Vagina (tissue), 2 donors: ENCODE measurements at regions not wholly inside any gene's neighbourhood (a gene's known extent, or its start where the extent isn't known, plus 50 kb on each side); places are given as distances from the start of the nearest gene placed in this dataset.
"Not testable (repeated sequence)": the region's sequence is repeated elsewhere in the genome, so short reads cannot be mapped to it uniquely, and the experiment has no call there.

Experiments
- DNase-seq, 2 donors: peaks; one replicate each; pipeline ENCODE4 v3.0.0-alpha.2; 2017; ENCODE audit errors: extremely low spot score in 2 of 2
- H3K27ac ChIP-seq: fragments of 200-600 bp; sonication (generic); one replicate; pipeline ENCODE4 v1.5.1; 2019
- H3K27me3 ChIP-seq: fragments of 200-600 bp; sonication (generic); one replicate; pipeline ENCODE4 v1.5.1; 2019
- H3K36me3 ChIP-seq, 2 donors: fragments of 200-600 bp; sonication (generic); one replicate each; pipeline ENCODE4 v1.5.1; 2017 to 2019
- H3K4me1 ChIP-seq: fragments of 200-600 bp; sonication (generic); one replicate; pipeline ENCODE4 v1.5.1; 2019
- H3K4me3 ChIP-seq, 2 donors: fragments of 200-600 bp; sonication (generic); 1 replicate in 1 of 2; 2 replicates in 1 of 2; pipeline ENCODE4 v1.5.1; 2016 to 2019
- H3K9me3 ChIP-seq: fragments of 200-600 bp; sonication (generic); one replicate; pipeline ENCODE4 v1.5.1; 2019
- POLR2A ChIP-seq, 2 donors: fragments of 450-650 bp; IDR thresholded peaks; one replicate each; pipeline ENCODE4 v1.6.1; 2017; ENCODE audit warnings: antibody characterized with exemption in 2 of 2, mild to moderate bottlenecking in 2 of 2, moderate library complexity in 2 of 2
- POLR2AphosphoS5 ChIP-seq, 2 donors: sonication (generic); formaldehyde crosslinking; IDR thresholded peaks; one replicate each; pipeline ENCODE4 v1.9.0; 2017; ENCODE audit warnings: antibody characterized with exemption in 2 of 2, mild to moderate bottlenecking in 2 of 2, low read depth in 1 of 2; ENCODE audit not compliant: insufficient read depth in 1 of 2
- intact Hi-C: fragments of 100-400 bp; cut with DNase I; formaldehyde crosslinking; loops from one replicate; pipeline ENCODE4 v1.15.1; 2023
- TF ChIP-seq, protein P1 (sequence below), 3 experiments: fragments of 450-650 bp in 2 of 3; fragments of 200-600 bp in 1 of 3; sonication (generic) in 1 of 3; IDR thresholded peaks; one replicate each; pipeline ENCODE4 v1.5.1; 2017 to 2019; ENCODE audit warnings: antibody characterized with exemption in 3 of 3, mild to moderate bottlenecking in 2 of 3, moderate library complexity in 2 of 3

DNA sequence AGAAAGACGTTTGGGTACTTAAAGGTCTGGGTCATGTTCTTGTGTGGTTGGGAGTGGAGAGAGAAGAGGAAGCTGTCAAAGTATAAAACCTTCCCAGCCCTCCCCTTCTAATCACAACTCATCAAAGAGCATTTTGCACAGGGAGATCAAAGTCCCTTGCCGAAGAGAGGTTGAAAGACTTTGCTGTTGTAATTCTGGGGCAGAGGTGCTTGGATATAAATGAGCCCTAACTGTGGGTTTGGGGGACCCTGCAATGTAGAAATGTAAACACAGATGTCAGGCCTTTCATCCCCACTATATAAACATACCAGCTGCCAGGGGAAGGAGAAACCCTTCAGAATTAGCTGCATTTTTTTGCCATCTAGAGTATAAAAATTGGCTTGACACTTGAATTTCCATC, 182.1 kb downstream of the ETAA1 start:
- intact Hi-C loops, result no loop called here

DNA sequence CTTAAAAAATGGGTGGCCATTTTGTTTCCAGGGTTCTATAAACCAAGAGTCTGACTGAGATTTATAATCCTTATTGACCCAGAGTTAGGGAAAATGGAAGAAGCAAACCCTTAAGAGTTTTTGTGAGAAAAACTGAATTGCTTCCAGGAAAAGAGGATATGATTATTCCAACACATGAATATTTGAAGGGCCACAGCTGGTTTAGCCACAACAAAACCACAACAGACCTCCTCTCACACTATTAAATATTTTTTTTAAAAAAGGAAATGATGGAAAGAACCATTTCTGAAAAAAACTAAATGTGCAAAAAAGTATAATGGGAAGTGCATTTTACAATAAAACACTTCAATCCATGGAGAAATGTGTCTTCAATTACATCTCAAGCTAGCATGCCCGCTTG, 182.7 kb downstream of the ETAA1 start:
- Histone ChIP-seq H3K27me3 (no peaks in the 10 kb centered on the region), H3K27ac (no peak overlapping the region), H3K4me1 (no peaks in the 10 kb centered on the region), H3K36me3 (no peaks in the 10 kb centered on the region), H3K9me3 (peaks cover 10% of the 10 kb centered on the region), H3K4me3 (no peak overlapping the region)
- TF ChIP-seq, protein P1, sequence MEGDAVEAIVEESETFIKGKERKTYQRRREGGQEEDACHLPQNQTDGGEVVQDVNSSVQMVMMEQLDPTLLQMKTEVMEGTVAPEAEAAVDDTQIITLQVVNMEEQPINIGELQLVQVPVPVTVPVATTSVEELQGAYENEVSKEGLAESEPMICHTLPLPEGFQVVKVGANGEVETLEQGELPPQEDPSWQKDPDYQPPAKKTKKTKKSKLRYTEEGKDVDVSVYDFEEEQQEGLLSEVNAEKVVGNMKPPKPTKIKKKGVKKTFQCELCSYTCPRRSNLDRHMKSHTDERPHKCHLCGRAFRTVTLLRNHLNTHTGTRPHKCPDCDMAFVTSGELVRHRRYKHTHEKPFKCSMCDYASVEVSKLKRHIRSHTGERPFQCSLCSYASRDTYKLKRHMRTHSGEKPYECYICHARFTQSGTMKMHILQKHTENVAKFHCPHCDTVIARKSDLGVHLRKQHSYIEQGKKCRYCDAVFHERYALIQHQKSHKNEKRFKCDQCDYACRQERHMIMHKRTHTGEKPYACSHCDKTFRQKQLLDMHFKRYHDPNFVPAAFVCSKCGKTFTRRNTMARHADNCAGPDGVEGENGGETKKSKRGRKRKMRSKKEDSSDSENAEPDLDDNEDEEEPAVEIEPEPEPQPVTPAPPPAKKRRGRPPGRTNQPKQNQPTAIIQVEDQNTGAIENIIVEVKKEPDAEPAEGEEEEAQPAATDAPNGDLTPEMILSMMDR (IDR thresholded peaks at IDR 0.05), result no peak
- TF ChIP-seq POLR2A (IDR thresholded peaks at IDR 0.05) (no peak), POLR2AphosphoS5 (IDR thresholded peaks at IDR 0.05; ENCODE audit: insufficient read depth in 1 of 2, low read depth in 1 of 2) (no peak)
- no peak for DNase-seq
- intact Hi-C loops, result no loop called here

More for the DNA sequence above, 182.1 kb downstream of the ETAA1 start:
- Histone ChIP-seq H3K27ac (no peak overlapping the region), H3K4me1 (no peaks in the 10 kb centered on the region), H3K9me3 (peaks cover 10% of the 10 kb centered on the region), H3K27me3 (no peaks in the 10 kb centered on the region), H3K4me3 (no peak overlapping the region), H3K36me3 (no peaks in the 10 kb centered on the region)
- no peak for TF ChIP-seq POLR2AphosphoS5 (IDR thresholded peaks at IDR 0.05; ENCODE audit: insufficient read depth in 1 of 2, low read depth in 1 of 2)
- TF ChIP-seq POLR2A (IDR thresholded peaks at IDR 0.05), result no peak
- TF ChIP-seq, protein P1 (IDR thresholded peaks at IDR 0.05), result no peak
- DNase-seq, result no peak

DNA sequence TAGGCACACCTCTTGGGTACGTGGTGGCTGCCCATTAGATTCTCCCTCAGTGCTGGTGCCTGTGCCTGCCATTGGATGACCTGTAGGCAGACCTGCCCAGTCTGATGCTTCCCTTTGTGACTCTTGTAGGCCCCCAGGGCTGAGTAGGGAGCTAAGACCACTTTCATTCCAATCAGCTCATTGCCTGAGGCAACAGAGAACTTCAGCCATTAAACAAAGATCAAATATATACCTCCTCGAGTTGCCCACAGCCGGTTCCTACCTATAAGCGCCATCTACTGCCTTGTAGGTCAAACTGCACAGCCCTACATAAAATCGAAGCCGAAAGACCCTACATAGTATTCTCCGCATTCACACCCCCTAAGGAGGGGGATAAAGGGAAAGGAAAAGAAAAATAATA, 184.6 kb downstream of the ETAA1 start:
- no peaks in the 10 kb centered on the region for H3K36me3 ChIP-seq
- H3K9me3 ChIP-seq, result peaks cover 18% of the 10 kb centered on the region
- intact Hi-C loops, result no loop called here

DNA sequence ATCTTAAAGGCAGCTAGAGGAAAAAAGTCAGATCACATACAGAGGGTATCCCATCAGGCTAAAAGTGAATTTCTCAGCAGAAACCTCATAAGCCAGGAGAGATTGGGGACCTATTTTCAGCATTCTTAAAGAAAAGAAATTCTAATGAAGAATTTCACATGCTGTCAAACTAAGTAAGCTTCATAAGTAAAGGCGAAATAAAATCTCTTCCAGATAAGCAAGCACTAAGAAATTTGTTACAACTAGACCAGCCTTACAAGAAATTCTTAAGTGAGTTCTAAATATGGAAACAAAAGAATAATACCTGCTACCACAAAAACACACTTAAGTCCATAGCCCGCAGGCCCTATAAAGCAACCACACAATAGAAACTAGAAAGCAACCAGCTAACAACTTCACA, 186.1 kb downstream of the ETAA1 start:
- H3K4me1 ChIP-seq, result no peaks in the 10 kb centered on the region
- H3K27me3 ChIP-seq, result no peaks in the 10 kb centered on the region
- peaks cover 18% of the 10 kb centered on the region for H3K9me3 ChIP-seq
- H3K27ac ChIP-seq, result no peak overlapping the region
- no peak overlapping the region for H3K4me3 ChIP-seq
- no peaks in the 10 kb centered on the region for H3K36me3 ChIP-seq
- no peak for DNase-seq
- intact Hi-C loops, result no loop called here
- TF ChIP-seq, protein P1 (IDR thresholded peaks at IDR 0.05), result no peak
- no peak for TF ChIP-seq POLR2A (IDR thresholded peaks at IDR 0.05)
- TF ChIP-seq POLR2AphosphoS5 (IDR thresholded peaks at IDR 0.05; ENCODE audit: insufficient read depth in 1 of 2, low read depth in 1 of 2), result no peak

More for the DNA sequence above, 184.6 kb downstream of the ETAA1 start:
- no peak overlapping the region for H3K4me3 ChIP-seq
- TF ChIP-seq POLR2A (IDR thresholded peaks at IDR 0.05), result no peak
- TF ChIP-seq, protein P1 (IDR thresholded peaks at IDR 0.05), result no peak
- no peaks in the 10 kb centered on the region for H3K4me1 ChIP-seq
- no peaks in the 10 kb centered on the region for H3K27me3 ChIP-seq
- H3K27ac ChIP-seq, result no peak overlapping the region
- no peak for DNase-seq

DNA sequence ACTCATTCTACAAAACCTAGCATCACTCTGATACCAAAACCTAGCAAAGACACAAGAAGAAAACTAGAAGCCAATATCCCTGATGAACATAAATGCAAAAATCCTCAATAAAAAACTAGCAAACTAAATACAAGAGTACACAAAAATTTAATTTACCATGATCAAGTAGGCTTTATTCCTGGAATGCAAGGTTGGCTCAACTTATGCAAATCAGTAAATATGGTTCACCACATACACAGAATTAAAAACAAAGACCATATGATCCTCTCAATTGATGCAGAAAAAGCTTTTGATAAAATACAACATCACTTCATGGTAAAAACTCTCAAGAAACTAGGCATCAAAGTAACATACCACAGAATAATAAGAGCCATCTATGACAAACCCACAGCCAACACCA, 188.3 kb downstream of the ETAA1 start:
- no peaks in the 10 kb centered on the region for H3K4me1 ChIP-seq
- H3K4me3 ChIP-seq, result no peak overlapping the region
- no peaks in the 10 kb centered on the region for H3K36me3 ChIP-seq
- no peak for DNase-seq
- intact Hi-C loops, result no loop called here
- H3K27ac ChIP-seq, result no peak overlapping the region
- H3K27me3 ChIP-seq, result no peaks in the 10 kb centered on the region
- TF ChIP-seq, protein P1 (IDR thresholded peaks at IDR 0.05), result no peak
- TF ChIP-seq POLR2AphosphoS5 (IDR thresholded peaks at IDR 0.05; ENCODE audit: insufficient read depth in 1 of 2, low read depth in 1 of 2), result no peak
- no peak for TF ChIP-seq POLR2A (IDR thresholded peaks at IDR 0.05)
- peaks cover 18% of the 10 kb centered on the region for H3K9me3 ChIP-seq

DNA sequence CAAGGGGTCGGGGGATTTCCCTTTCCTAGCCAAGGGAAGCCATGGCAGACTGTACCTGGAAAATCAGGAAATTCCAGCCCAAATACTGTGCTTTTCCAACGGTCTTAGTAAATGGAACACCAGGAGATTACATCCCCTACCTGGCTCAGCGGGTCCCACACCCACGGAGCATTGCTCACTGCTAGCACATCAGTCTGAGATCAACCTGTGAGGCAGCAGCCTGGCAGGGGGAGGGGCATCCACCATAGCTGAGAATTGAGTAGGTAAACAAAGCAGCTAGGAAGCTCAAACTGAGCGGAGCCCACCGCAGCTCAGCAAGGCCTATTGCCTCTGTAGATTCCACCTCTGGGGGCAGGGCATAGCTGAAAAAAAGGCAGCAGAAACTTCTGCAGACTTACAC, 192.0 kb downstream of the ETAA1 start:
- H3K4me3 ChIP-seq, H3K27ac ChIP-seq, H3K27me3 ChIP-seq, H3K4me1 ChIP-seq, DNase-seq, intact Hi-C loops, H3K9me3 ChIP-seq, H3K36me3 ChIP-seq: not testable (repeated sequence)

DNA sequence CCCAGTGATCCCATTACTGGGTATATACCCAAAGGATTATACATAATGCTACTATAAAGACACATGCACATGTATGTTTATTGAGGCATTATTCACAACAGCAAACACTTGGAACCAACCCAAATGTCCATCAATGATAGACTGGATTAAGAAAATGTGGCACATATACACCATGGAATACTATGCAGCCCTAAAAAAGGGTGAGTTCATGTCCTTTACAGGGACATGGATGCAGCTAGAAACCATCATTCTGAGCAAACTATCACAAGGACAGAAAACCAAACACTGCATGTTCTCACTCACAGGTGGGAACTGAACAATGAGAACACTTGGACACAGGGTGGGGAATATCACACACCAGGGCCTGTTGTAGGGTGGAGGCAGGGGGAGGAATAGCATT, 197.4 kb downstream of the ETAA1 start:
- H3K4me1 ChIP-seq, DNase-seq, H3K27ac ChIP-seq, H3K27me3 ChIP-seq, H3K4me3 ChIP-seq, H3K36me3 ChIP-seq, intact Hi-C loops, H3K9me3 ChIP-seq: not testable (repeated sequence)
